GM23338 (cell line): ENCODE measurements at regions not wholly inside any gene's neighbourhood (a gene's known extent, or its start where the extent isn't known, plus 50 kb on each side); places are given as distances from the start of the nearest gene placed in this dataset.

Experiments used
- ATAC-seq: fragments of 200-7000 bp; cut with Tn5 transposase; 3 replicates; pipeline ENCODE4 v1.9.1; 2020
- DNase-seq: peaks from one replicate; pipeline ENCODE4 v3.0.0-alpha.2; 2015; ENCODE audit warnings: low spot score
- H2AFZ ChIP-seq: fragments of 200-600 bp; sonication (generic); 2 replicates; pipeline ENCODE4 v1.8.0; 2016; ENCODE audit warnings: antibody characterized with exemption, mild to moderate bottlenecking, moderate library complexity
- H3F3A ChIP-seq: fragments of 200-600 bp; sonication (generic); replicated peaks from 2 replicates; pipeline ENCODE4 v1.8.0; 2017; ENCODE audit warnings: antibody characterized with exemption, mixed run types, low read depth
- H3K27ac ChIP-seq: fragments of 200-600 bp; sonication (generic); 2 replicates; pipeline ENCODE4 v1.6.1; 2016; ENCODE audit warnings: low read depth
- H3K27me3 ChIP-seq: fragments of 200-600 bp; sonication (generic); 2 replicates; pipeline ENCODE4 v1.8.0; 2016; ENCODE audit warnings: mild to moderate bottlenecking, mixed run types, moderate library complexity; ENCODE audit not compliant: insufficient read depth
- H3K36me3 ChIP-seq: fragments of 200-600 bp; sonication (generic); 2 replicates; pipeline ENCODE4 v1.8.0; 2016; ENCODE audit warnings: mild to moderate bottlenecking; ENCODE audit not compliant: insufficient read depth
- H3K4me1 ChIP-seq: fragments of 200-600 bp; sonication (generic); 2 replicates; pipeline ENCODE4 v1.8.0; 2016; ENCODE audit warnings: mild to moderate bottlenecking, moderate library complexity; ENCODE audit not compliant: insufficient read depth
- H3K4me2 ChIP-seq: fragments of 200-600 bp; sonication (generic); 2 replicates; pipeline ENCODE4 v1.7.1; 2017; ENCODE audit warnings: mixed run types
- H3K4me3 ChIP-seq: fragments of 200-600 bp; sonication (generic); 2 replicates; pipeline ENCODE4 v1.6.1; 2016; ENCODE audit warnings: mixed run types
- H3K79me2 ChIP-seq: fragments of 200-600 bp; sonication (generic); replicated peaks from 2 replicates; pipeline ENCODE4 v1.8.0; 2017; ENCODE audit warnings: mild to moderate bottlenecking; ENCODE audit not compliant: insufficient read depth
- H3K9me2 ChIP-seq: fragments of 200-600 bp; sonication (generic); 2 replicates; pipeline ENCODE4 v1.8.0; 2017; ENCODE audit not compliant: insufficient read depth
- H4K20me1 ChIP-seq: fragments of 200-600 bp; sonication (generic); replicated peaks from 2 replicates; pipeline ENCODE4 v1.8.0; 2017; ENCODE audit warnings: mild to moderate bottlenecking; ENCODE audit not compliant: insufficient read depth
- H3K27ac Mint-ChIP-seq: 2 replicates; pipeline ENCODE4 v1.8.0; 2020; ENCODE audit warnings: inconsistent platforms, mild to moderate bottlenecking, moderate library complexity, mixed read lengths
- H3K27me3 Mint-ChIP-seq: 3 replicates; pipeline ENCODE4 v1.8.0; 2022; ENCODE audit warnings: low read depth, mild to moderate bottlenecking, moderate library complexity, mixed read lengths, inconsistent platforms; ENCODE audit not compliant: insufficient read depth, poor library complexity
- H3K36me3 Mint-ChIP-seq: 3 replicates; pipeline ENCODE4 v1.8.0; 2021; ENCODE audit warnings: low read depth, mild to moderate bottlenecking, inconsistent platforms, moderate library complexity, mixed read lengths
- H3K4me1 Mint-ChIP-seq: 3 replicates; pipeline ENCODE4 v1.8.0; 2020; ENCODE audit warnings: mild to moderate bottlenecking, inconsistent platforms, mixed read lengths
- H3K4me3 Mint-ChIP-seq: 3 replicates; pipeline ENCODE4 v1.8.0; 2021; ENCODE audit warnings: moderate library complexity, mild to moderate bottlenecking, inconsistent platforms, mixed read lengths
- H3K9me3 Mint-ChIP-seq: 3 replicates; pipeline ENCODE4 v1.8.0; 2020; ENCODE audit warnings: moderate library complexity, mild to moderate bottlenecking, inconsistent platforms, mixed read lengths
- CREB1 ChIP-seq: fragments of 250-450 bp; sonication (Bioruptor Pico); IDR thresholded peaks from 2 replicates; pipeline ENCODE4 v1.5.0; 2020; ENCODE audit warnings: low read depth, mild to moderate bottlenecking, moderate library complexity
- EZH2 ChIP-seq: fragments of 200-600 bp; sonication (generic); IDR thresholded peaks from one replicate; pipeline ENCODE4 v1.8.0; 2017; ENCODE audit warnings: antibody characterized with exemption, mild to moderate bottlenecking, low read depth; ENCODE audit not compliant: unreplicated experiment
- EZH2phosphoT487 ChIP-seq: fragments of 200-600 bp; sonication (generic); IDR thresholded peaks from one replicate; pipeline ENCODE4 v1.8.1; 2018; ENCODE audit warnings: antibody characterized with exemption; ENCODE audit not compliant: unreplicated experiment
- JUNB ChIP-seq: IDR thresholded peaks from one replicate; pipeline ENCODE4 v1.6.1; 2016; ENCODE audit warnings: antibody characterized with exemption; ENCODE audit not compliant: unreplicated experiment
- NANOG ChIP-seq: IDR thresholded peaks from 2 replicates; pipeline ENCODE4 v1.6.1; 2016; ENCODE audit warnings: antibody characterized with exemption, borderline replicate concordance
- POLR2AphosphoS5 ChIP-seq: IDR thresholded peaks from 2 replicates; pipeline ENCODE4 v1.6.1; 2016; ENCODE audit warnings: antibody characterized with exemption, low read depth
- STAT1 ChIP-seq: IDR thresholded peaks from one replicate; pipeline ENCODE4 v1.6.1; 2016; ENCODE audit warnings: antibody characterized with exemption; ENCODE audit not compliant: unreplicated experiment
- ZNF114 ChIP-seq: fragments of 250-450 bp; sonication (Bioruptor Pico); IDR thresholded peaks from 2 replicates; pipeline ENCODE4 v1.5.0; 2020; ENCODE audit warnings: mild to moderate bottlenecking, moderate library complexity
- ZNF331 ChIP-seq: fragments of 250-450 bp; sonication (Bioruptor Pico); IDR thresholded peaks from 2 replicates; pipeline ENCODE4 v1.5.0; 2020; ENCODE audit warnings: low read depth, mild to moderate bottlenecking, moderate library complexity
- TF ChIP-seq, protein P1 (sequence below), 2 experiments: fragments of 200-600 bp in 1 of 2; sonication (generic) in 1 of 2; conservative IDR thresholded peaks; 2 replicates each; pipeline versions ENCODE4 v1.5.1 to v1.6.1; 2016 to 2017; ENCODE audit warnings: antibody characterized with exemption in 2 of 2, low read depth in 2 of 2, mild to moderate bottlenecking in 2 of 2, moderate library complexity in 1 of 2
- TF ChIP-seq, protein P2 (sequence below): fragments of 250-450 bp; sonication (Bioruptor Pico); IDR thresholded peaks from 2 replicates; pipeline ENCODE4 v1.5.0; 2020; ENCODE audit warnings: mild to moderate bottlenecking, moderate library complexity
- TF ChIP-seq, protein P3 (sequence below): IDR thresholded peaks from 2 replicates; pipeline ENCODE4 v1.6.1; 2016; ENCODE audit warnings: antibody characterized with exemption
- TF ChIP-seq, protein P4 (sequence below): IDR thresholded peaks from one replicate; pipeline ENCODE4 v1.6.1; 2018; ENCODE audit warnings: antibody characterized with exemption; ENCODE audit not compliant: unreplicated experiment

DNA sequence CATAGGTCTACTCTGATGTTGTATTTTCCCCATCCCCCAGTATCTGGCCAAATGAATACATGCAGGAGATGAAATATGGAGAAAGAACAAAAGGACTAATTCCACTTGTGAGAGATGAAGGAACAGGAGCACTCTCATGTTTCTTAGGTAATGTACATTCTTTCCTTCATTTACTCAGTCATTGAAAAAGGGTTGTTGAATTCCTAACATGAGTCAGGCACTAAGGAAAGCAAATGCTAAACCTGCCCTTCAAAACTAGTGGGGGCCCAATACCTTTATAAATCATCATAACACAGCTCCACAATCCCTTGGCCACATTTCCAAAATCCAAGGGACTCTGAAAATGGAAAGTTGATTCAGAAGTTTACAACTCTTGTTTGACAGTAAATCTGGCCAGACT, 94.3 kb downstream of the DIRAS3 start:
- Histone ChIP-seq H3K27ac (no peak overlapping the region), H4K20me1 (no peaks in the 10 kb centered on the region), H3K4me1 (no peaks in the 10 kb centered on the region), H3K27me3 (no peaks in the 10 kb centered on the region), H3K4me3 (no peak overlapping the region), H3K79me2 (no peaks in the 10 kb centered on the region), H3K4me2 (no peak overlapping the region), H3K9me2 (no peaks in the 10 kb centered on the region), H3F3A (no peaks in the 10 kb centered on the region), H2AFZ (no peak overlapping the region), H3K36me3 (no peaks in the 10 kb centered on the region)
- DNase-seq (no peak), ATAC-seq (no peak)
- no peaks in the 10 kb centered on the region for H3K4me1 Mint-ChIP-seq
- no peak overlapping the region for H3K27ac Mint-ChIP-seq
- TF ChIP-seq ZNF331: no peak
- no peak for TF ChIP-seq JUNB
- TF ChIP-seq, protein P1, sequence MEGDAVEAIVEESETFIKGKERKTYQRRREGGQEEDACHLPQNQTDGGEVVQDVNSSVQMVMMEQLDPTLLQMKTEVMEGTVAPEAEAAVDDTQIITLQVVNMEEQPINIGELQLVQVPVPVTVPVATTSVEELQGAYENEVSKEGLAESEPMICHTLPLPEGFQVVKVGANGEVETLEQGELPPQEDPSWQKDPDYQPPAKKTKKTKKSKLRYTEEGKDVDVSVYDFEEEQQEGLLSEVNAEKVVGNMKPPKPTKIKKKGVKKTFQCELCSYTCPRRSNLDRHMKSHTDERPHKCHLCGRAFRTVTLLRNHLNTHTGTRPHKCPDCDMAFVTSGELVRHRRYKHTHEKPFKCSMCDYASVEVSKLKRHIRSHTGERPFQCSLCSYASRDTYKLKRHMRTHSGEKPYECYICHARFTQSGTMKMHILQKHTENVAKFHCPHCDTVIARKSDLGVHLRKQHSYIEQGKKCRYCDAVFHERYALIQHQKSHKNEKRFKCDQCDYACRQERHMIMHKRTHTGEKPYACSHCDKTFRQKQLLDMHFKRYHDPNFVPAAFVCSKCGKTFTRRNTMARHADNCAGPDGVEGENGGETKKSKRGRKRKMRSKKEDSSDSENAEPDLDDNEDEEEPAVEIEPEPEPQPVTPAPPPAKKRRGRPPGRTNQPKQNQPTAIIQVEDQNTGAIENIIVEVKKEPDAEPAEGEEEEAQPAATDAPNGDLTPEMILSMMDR (conservative IDR thresholded peaks at IDR 0.05; ENCODE audit: low read depth in 2 of 2): no peak
- TF ChIP-seq ZNF114: no peak
- TF ChIP-seq CREB1: no peak
- TF ChIP-seq, protein P2, sequence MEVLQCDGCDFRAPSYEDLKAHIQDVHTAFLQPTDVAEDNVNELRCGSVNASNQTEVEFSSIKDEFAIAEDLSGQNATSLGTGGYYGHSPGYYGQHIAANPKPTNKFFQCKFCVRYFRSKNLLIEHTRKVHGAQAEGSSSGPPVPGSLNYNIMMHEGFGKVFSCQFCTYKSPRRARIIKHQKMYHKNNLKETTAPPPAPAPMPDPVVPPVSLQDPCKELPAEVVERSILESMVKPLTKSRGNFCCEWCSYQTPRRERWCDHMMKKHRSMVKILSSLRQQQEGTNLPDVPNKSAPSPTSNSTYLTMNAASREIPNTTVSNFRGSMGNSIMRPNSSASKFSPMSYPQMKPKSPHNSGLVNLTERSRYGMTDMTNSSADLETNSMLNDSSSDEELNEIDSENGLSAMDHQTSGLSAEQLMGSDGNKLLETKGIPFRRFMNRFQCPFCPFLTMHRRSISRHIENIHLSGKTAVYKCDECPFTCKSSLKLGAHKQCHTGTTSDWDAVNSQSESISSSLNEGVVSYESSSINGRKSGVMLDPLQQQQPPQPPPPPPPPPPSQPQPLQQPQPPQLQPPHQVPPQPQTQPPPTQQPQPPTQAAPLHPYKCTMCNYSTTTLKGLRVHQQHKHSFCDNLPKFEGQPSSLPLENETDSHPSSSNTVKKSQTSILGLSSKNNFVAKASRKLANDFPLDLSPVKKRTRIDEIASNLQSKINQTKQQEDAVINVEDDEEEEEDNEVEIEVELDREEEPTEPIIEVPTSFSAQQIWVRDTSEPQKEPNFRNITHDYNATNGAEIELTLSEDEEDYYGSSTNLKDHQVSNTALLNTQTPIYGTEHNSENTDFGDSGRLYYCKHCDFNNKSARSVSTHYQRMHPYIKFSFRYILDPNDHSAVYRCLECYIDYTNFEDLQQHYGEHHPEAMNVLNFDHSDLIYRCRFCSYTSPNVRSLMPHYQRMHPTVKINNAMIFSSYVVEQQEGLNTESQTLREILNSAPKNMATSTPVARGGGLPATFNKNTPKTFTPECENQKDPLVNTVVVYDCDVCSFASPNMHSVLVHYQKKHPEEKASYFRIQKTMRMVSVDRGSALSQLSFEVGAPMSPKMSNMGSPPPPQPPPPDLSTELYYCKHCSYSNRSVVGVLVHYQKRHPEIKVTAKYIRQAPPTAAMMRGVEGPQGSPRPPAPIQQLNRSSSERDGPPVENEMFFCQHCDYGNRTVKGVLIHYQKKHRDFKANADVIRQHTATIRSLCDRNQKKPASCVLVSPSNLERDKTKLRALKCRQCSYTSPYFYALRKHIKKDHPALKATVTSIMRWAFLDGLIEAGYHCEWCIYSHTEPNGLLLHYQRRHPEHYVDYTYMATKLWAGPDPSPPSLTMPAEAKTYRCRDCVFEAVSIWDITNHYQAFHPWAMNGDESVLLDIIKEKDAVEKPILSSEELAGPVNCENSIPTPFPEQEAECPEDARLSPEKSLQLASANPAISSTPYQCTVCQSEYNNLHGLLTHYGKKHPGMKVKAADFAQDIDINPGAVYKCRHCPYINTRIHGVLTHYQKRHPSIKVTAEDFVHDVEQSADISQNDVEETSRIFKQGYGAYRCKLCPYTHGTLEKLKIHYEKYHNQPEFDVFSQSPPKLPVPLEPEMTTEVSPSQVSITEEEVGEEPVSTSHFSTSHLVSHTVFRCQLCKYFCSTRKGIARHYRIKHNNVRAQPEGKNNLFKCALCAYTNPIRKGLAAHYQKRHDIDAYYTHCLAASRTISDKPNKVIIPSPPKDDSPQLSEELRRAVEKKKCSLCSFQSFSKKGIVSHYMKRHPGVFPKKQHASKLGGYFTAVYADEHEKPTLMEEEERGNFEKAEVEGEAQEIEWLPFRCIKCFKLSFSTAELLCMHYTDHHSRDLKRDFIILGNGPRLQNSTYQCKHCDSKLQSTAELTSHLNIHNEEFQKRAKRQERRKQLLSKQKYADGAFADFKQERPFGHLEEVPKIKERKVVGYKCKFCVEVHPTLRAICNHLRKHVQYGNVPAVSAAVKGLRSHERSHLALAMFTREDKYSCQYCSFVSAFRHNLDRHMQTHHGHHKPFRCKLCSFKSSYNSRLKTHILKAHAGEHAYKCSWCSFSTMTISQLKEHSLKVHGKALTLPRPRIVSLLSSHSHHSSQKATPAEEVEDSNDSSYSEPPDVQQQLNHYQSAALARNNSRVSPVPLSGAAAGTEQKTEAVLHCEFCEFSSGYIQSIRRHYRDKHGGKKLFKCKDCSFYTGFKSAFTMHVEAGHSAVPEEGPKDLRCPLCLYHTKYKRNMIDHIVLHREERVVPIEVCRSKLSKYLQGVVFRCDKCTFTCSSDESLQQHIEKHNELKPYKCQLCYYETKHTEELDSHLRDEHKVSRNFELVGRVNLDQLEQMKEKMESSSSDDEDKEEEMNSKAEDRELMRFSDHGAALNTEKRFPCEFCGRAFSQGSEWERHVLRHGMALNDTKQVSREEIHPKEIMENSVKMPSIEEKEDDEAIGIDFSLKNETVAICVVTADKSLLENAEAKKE (CRISPR knock-in tag): no peak
- TF ChIP-seq, protein P3, sequence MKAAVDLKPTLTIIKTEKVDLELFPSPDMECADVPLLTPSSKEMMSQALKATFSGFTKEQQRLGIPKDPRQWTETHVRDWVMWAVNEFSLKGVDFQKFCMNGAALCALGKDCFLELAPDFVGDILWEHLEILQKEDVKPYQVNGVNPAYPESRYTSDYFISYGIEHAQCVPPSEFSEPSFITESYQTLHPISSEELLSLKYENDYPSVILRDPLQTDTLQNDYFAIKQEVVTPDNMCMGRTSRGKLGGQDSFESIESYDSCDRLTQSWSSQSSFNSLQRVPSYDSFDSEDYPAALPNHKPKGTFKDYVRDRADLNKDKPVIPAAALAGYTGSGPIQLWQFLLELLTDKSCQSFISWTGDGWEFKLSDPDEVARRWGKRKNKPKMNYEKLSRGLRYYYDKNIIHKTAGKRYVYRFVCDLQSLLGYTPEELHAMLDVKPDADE: no peak
- no peak for TF ChIP-seq STAT1
- TF ChIP-seq, protein P4, sequence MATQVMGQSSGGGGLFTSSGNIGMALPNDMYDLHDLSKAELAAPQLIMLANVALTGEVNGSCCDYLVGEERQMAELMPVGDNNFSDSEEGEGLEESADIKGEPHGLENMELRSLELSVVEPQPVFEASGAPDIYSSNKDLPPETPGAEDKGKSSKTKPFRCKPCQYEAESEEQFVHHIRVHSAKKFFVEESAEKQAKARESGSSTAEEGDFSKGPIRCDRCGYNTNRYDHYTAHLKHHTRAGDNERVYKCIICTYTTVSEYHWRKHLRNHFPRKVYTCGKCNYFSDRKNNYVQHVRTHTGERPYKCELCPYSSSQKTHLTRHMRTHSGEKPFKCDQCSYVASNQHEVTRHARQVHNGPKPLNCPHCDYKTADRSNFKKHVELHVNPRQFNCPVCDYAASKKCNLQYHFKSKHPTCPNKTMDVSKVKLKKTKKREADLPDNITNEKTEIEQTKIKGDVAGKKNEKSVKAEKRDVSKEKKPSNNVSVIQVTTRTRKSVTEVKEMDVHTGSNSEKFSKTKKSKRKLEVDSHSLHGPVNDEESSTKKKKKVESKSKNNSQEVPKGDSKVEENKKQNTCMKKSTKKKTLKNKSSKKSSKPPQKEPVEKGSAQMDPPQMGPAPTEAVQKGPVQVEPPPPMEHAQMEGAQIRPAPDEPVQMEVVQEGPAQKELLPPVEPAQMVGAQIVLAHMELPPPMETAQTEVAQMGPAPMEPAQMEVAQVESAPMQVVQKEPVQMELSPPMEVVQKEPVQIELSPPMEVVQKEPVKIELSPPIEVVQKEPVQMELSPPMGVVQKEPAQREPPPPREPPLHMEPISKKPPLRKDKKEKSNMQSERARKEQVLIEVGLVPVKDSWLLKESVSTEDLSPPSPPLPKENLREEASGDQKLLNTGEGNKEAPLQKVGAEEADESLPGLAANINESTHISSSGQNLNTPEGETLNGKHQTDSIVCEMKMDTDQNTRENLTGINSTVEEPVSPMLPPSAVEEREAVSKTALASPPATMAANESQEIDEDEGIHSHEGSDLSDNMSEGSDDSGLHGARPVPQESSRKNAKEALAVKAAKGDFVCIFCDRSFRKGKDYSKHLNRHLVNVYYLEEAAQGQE: no peak
- TF ChIP-seq POLR2AphosphoS5: no peak
- TF ChIP-seq EZH2phosphoT487: no peak
- TF ChIP-seq NANOG: no peak
- no peak for TF ChIP-seq EZH2
- no peaks in the 10 kb centered on the region for H3K9me3 Mint-ChIP-seq
- no peaks in the 10 kb centered on the region for H3K27me3 Mint-ChIP-seq
- no peaks in the 10 kb centered on the region for H3K36me3 Mint-ChIP-seq
- no peak overlapping the region for H3K4me3 Mint-ChIP-seq
